H1 (cell line): ENCODE measurements at regions not wholly inside any gene's neighbourhood (a gene's known extent, or its start where the extent isn't known, plus 50 kb on each side); places are given as distances from the start of the nearest gene placed in this dataset.

Source experiments
- CTCF ChIA-PET: fragments of 300-600 bp; sonication (Branson Sonifier 250); formaldehyde crosslinking; loops from one replicate; lab custom pipeline; 2021; ENCODE audit not compliant: partially characterized antibody; lab: Charles Lee
- POLR2A ChIA-PET: fragments of 300-600 bp; sonication (Branson Sonifier 250); formaldehyde crosslinking; loops from one replicate; lab custom pipeline; 2021; ENCODE audit warnings: inconsistent platforms; ENCODE audit not compliant: partially characterized antibody; lab: Charles Lee
- DNase-seq, 2 experiments: peaks; one replicate each; pipeline versions ENCODE4 v3.0.0 to v3.0.0-alpha.2; 2010 to 2022; ENCODE audit warnings: low spot score in 2 of 2, low read depth in 1 of 2, mixed read lengths in 1 of 2
- FAIRE-seq: peaks from 2 replicates; lab custom pipeline; 2011; peaks lifted over from hg19 to GRCh38; lab: Jason Lieb, UNC
- H2AFZ ChIP-seq: 2 replicates; pipeline ENCODE4 v1.8.1; 2012; ENCODE audit warnings: low read length, inconsistent platforms
- H2AK5ac ChIP-seq: 2 replicates; pipeline ENCODE4 v1.6.1; 2013; ENCODE audit warnings: low read depth, low read length
- H2BK120ac ChIP-seq: replicated peaks from 2 replicates; pipeline ENCODE3; 2013; ENCODE audit warnings: low read depth, low read length, inconsistent platforms
- H2BK12ac ChIP-seq: 2 replicates; pipeline ENCODE4 v1.6.1; 2013; ENCODE audit warnings: low read depth, low read length
- H2BK15ac ChIP-seq: 2 replicates; pipeline ENCODE4 v1.6.1; 2013; ENCODE audit warnings: low read length
- H2BK20ac ChIP-seq: 2 replicates; pipeline ENCODE4 v1.6.1; 2013; ENCODE audit warnings: low read length
- H2BK5ac ChIP-seq: 2 replicates; pipeline ENCODE4 v1.6.1; 2013; ENCODE audit warnings: low read depth, low read length
- H3K14ac ChIP-seq: 2 replicates; pipeline ENCODE4 v1.6.1; 2013; ENCODE audit warnings: inconsistent platforms; ENCODE audit not compliant: insufficient read length
- H3K18ac ChIP-seq: 2 replicates; pipeline ENCODE4 v1.6.1; 2013; ENCODE audit warnings: low read length; ENCODE audit errors: extremely low read depth
- H3K23ac ChIP-seq: 2 replicates; pipeline ENCODE4 v1.6.1; 2013; ENCODE audit warnings: inconsistent platforms; ENCODE audit not compliant: insufficient read length
- H3K23me2 ChIP-seq: 2 replicates; pipeline ENCODE4 v1.6.1; 2013; ENCODE audit warnings: low read depth, low read length
- H3K27ac ChIP-seq: 2 replicates; pipeline ENCODE4 v1.6.1; 2011; ENCODE audit warnings: low read depth, low read length, inconsistent platforms
- H3K27me3 ChIP-seq, 4 experiments: replicated peaks in 1 of 4; 1 replicate in 1 of 4; 2 replicates in 3 of 4; pipeline versions ENCODE4 v1.6.1 to v1.8.1; 2011 to 2013; ENCODE audit warnings: low read length in 3 of 4, mild to moderate bottlenecking in 3 of 4, inconsistent platforms in 2 of 4, mixed read lengths in 2 of 4, moderate library complexity in 1 of 4; ENCODE audit not compliant: control insufficient read depth in 3 of 4, insufficient read depth in 3 of 4; ENCODE audit errors: extremely low read depth in 1 of 4
- H3K36me3 ChIP-seq, 4 experiments: 2 replicates each; pipeline versions ENCODE4 v1.6.1 to v1.8.1; 2011 to 2013; ENCODE audit warnings: mild to moderate bottlenecking in 4 of 4, low read length in 3 of 4, moderate library complexity in 2 of 4, control low read depth in 1 of 4, inconsistent platforms in 1 of 4; ENCODE audit not compliant: insufficient read depth in 4 of 4, control insufficient read depth in 2 of 4
- H3K4ac ChIP-seq: replicated peaks from 2 replicates; pipeline ENCODE3; 2013; ENCODE audit warnings: low read length, low read depth, mixed read lengths, inconsistent platforms; ENCODE audit not compliant: insufficient read length
- H3K4me1 ChIP-seq, 4 experiments: replicated peaks in 1 of 4; 1 replicate in 1 of 4; 2 replicates in 3 of 4; pipeline versions ENCODE4 v1.6.1 to v1.8.1; 2011 to 2013; ENCODE audit warnings: low read length in 3 of 4, inconsistent platforms in 2 of 4, mixed read lengths in 1 of 4; ENCODE audit not compliant: insufficient read depth in 4 of 4, control insufficient read depth in 3 of 4
- H3K4me2 ChIP-seq, 2 experiments: 2 replicates each; pipeline versions ENCODE4 v1.6.1 to v1.8.1; 2011 to 2013; ENCODE audit warnings: low read depth in 2 of 2, low read length in 2 of 2, control low read depth in 1 of 2, inconsistent platforms in 1 of 2, mild to moderate bottlenecking in 1 of 2; ENCODE audit not compliant: insufficient read depth in 1 of 2
- H3K4me3 ChIP-seq, 4 experiments: fragments of 200-600, 300-600 bp in 1 of 4; sonication (generic), shearing (Covaris generic), sonication (Bioruptor Twin) in 1 of 4; 2 replicates each; pipeline versions ENCODE4 v1.5.1 to v1.8.1; 2011 to 2016; ENCODE audit warnings: low read length in 4 of 4, low read depth in 3 of 4, control low read depth in 2 of 4, inconsistent platforms in 2 of 4, mild to moderate bottlenecking in 2 of 4, mixed read lengths in 1 of 4, moderate library complexity in 1 of 4; ENCODE audit not compliant: insufficient read depth in 2 of 4; ENCODE audit errors: extremely low read depth in 1 of 4
- H3K56ac ChIP-seq: replicated peaks from 2 replicates; pipeline ENCODE3; 2013; ENCODE audit warnings: low read depth, mild to moderate bottlenecking, mixed read lengths, low read length, inconsistent platforms; ENCODE audit not compliant: insufficient read length
- H3K79me1 ChIP-seq: 2 replicates; pipeline ENCODE4 v1.6.1; 2013; ENCODE audit warnings: low read depth, low read length, control low read depth
- H3K79me2 ChIP-seq, 2 experiments: 2 replicates each; pipeline versions ENCODE4 v1.6.1 to v1.8.1; 2012 to 2013; ENCODE audit warnings: low read length in 2 of 2, mild to moderate bottlenecking in 2 of 2, inconsistent platforms in 1 of 2; ENCODE audit not compliant: insufficient read depth in 2 of 2, control insufficient read depth in 1 of 2
- H3K9ac ChIP-seq, 4 experiments: replicated peaks in 1 of 4; 1 replicate in 1 of 4; 2 replicates in 3 of 4; pipeline versions ENCODE4 v1.6.1 to v1.8.1; 2011 to 2013; ENCODE audit warnings: low read depth in 3 of 4, low read length in 3 of 4, control low read depth in 2 of 4, mild to moderate bottlenecking in 2 of 4, moderate library complexity in 2 of 4, inconsistent platforms in 1 of 4; ENCODE audit errors: extremely low read depth in 1 of 4
- H3K9me3 ChIP-seq, 2 experiments: 2 replicates each; pipeline versions ENCODE4 v1.6.1 to v1.8.1; 2012 to 2013; ENCODE audit warnings: mild to moderate bottlenecking in 2 of 2, moderate library complexity in 2 of 2, control low read depth in 1 of 2, inconsistent platforms in 1 of 2, low read depth in 1 of 2, low read length in 1 of 2, mixed read lengths in 1 of 2; ENCODE audit not compliant: insufficient read depth in 2 of 2
- H4K20me1 ChIP-seq, 2 experiments: replicated peaks in 1 of 2; 2 replicates each; pipeline versions ENCODE3 to v1.8.1; 2011 to 2013; ENCODE audit warnings: inconsistent platforms in 2 of 2, low read length in 2 of 2, mild to moderate bottlenecking in 1 of 2; ENCODE audit not compliant: insufficient read depth in 2 of 2, control insufficient read depth in 1 of 2
- H4K5ac ChIP-seq: 2 replicates; pipeline ENCODE4 v1.6.1; 2013; ENCODE audit warnings: low read length, low read depth, mixed read lengths, inconsistent platforms; ENCODE audit not compliant: insufficient read length
- H4K8ac ChIP-seq: 2 replicates; pipeline ENCODE4 v1.8.0; 2013; ENCODE audit warnings: mild to moderate bottlenecking, moderate library complexity, low read length, inconsistent platforms; ENCODE audit not compliant: insufficient read depth; ENCODE audit errors: extremely low read depth
- H4K91ac ChIP-seq: replicated peaks from 2 replicates; pipeline ENCODE3; 2013; ENCODE audit warnings: low read length, mixed read lengths, inconsistent platforms; ENCODE audit not compliant: insufficient read length
- ASH2L ChIP-seq: fragments of 200-600, 300-600 bp; sonication (generic); IDR thresholded peaks from one replicate; pipeline ENCODE4 v1.7.1; 2017; ENCODE audit warnings: low read length
- CEBPB ChIP-seq: IDR thresholded peaks from 2 replicates; pipeline ENCODE4 v1.6.1; 2012; ENCODE audit warnings: low read depth, low read length
- JUND ChIP-seq: IDR thresholded peaks from 2 replicates; pipeline ENCODE4 v1.6.1; 2011; ENCODE audit warnings: mild to moderate bottlenecking, improper control_type of control experiment, low read length
- RAD21 ChIP-seq, 2 experiments: IDR thresholded peaks in 1 of 2; conservative IDR thresholded peaks in 1 of 2; 2 replicates each; pipeline ENCODE4 v1.6.1; 2011; ENCODE audit warnings: low read depth in 2 of 2, low read length in 2 of 2, improper control_type of control experiment in 1 of 2, inconsistent platforms in 1 of 2, mild to moderate bottlenecking in 1 of 2, moderate library complexity in 1 of 2
- RBBP5 ChIP-seq: IDR thresholded peaks from 2 replicates; pipeline ENCODE4 v1.7.1; 2012; ENCODE audit warnings: low read depth, mild to moderate bottlenecking, inconsistent platforms, low read length, moderate library complexity, borderline replicate concordance
- RXRA ChIP-seq: IDR thresholded peaks from 2 replicates; pipeline ENCODE4 v1.6.1; 2011; ENCODE audit warnings: low read depth, mild to moderate bottlenecking, low read length, moderate library complexity; ENCODE audit not compliant: insufficient read depth
- SIN3A ChIP-seq, 2 experiments: IDR thresholded peaks in 1 of 2; conservative IDR thresholded peaks in 1 of 2; 2 replicates each; pipeline ENCODE4 v1.6.1; 2011 to 2012; ENCODE audit warnings: low read length in 2 of 2, improper control_type of control experiment in 1 of 2, low read depth in 1 of 2, mild to moderate bottlenecking in 1 of 2
- SP2 ChIP-seq: IDR thresholded peaks from 2 replicates; pipeline ENCODE4 v1.6.1; 2012; ENCODE audit warnings: mild to moderate bottlenecking, low read length, inconsistent platforms
- TAF7 ChIP-seq: optimal IDR thresholded peaks from 2 replicates; pipeline ENCODE3; 2011; ENCODE audit warnings: low read depth, mild to moderate bottlenecking, inconsistent platforms, low read length, moderate library complexity, borderline replicate concordance
- USF2 ChIP-seq: IDR thresholded peaks from 2 replicates; pipeline ENCODE4 v1.6.1; 2011; ENCODE audit warnings: low read length, improper control_type of control experiment
- WGBS, 2 experiments: shearing (Covaris generic) in 1 of 2; methylation state at CpG; one replicate each; pipeline versions ENCODE4 v1.1.6 to v1.1.7; 2013 to 2015; ENCODE audit warnings: low lambda C conversion rate in 2 of 2, mixed read lengths in 2 of 2, inconsistent platforms in 1 of 2, low coverage in 1 of 2, missing lambda C conversion rate in 1 of 2; ENCODE audit not compliant: insufficient replicate concordance in 2 of 2, insufficient coverage in 1 of 2, insufficient read length in 1 of 2; ENCODE audit errors: extremely low coverage in 1 of 2, missing lambda C conversion rate in 1 of 2; 5-methylcytosine and 5-hydroxymethylcytosine counted together
- TF ChIP-seq, protein P1 (sequence below): IDR thresholded peaks from 2 replicates; pipeline ENCODE4 v1.6.1; 2012; ENCODE audit warnings: inconsistent platforms

DNA sequence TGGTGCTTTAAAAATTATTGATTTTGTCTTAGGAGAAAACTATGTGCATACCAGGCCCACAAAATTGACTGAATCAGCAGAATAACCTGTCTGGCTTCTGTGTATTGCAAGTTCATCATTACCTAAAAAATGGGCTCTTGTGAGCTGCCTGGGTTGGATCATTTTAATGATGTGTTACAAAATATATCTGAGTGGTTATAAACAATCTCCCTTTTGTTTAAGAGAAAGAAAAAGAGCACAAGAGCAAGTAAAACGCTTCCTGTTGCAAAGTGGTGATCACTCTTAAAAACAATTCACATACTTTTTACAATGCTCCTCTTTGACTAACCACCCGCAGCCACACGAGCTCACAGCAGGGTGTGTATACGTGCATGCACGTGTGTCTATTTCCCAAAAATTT is 335.1 kb downstream of the HDGFL1 start:
- Histone ChIP-seq H3K4ac (no peak overlapping the region), H3K9me3 (no peaks in the 10 kb centered on the region), H2BK5ac (no peak overlapping the region), H2AK5ac (no peak overlapping the region), H2BK15ac (no peak overlapping the region), H3K14ac (no peak overlapping the region), H3K27ac (no peak overlapping the region), H3K56ac (no peak overlapping the region), H3K18ac (no peak overlapping the region), H2BK20ac (no peak overlapping the region), H4K91ac (no peak overlapping the region), H3K79me1 (no peaks in the 10 kb centered on the region), H3K4me3 (no peak overlapping the region), H3K4me2 (no peak overlapping the region), H3K36me3 (no peaks in the 10 kb centered on the region), H4K20me1 (peaks cover 0 to 1% of the 10 kb centered on the region in 2 experiments), H2AFZ (no peak overlapping the region), H3K79me2 (no peaks in the 10 kb centered on the region), H4K5ac (no peak overlapping the region), H3K23me2 (peaks cover 2% of the 10 kb centered on the region; the same call in 1 of the 2 replicates), H2BK12ac (no peak overlapping the region), H3K9ac (no peak overlapping the region), H3K23ac (no peak overlapping the region), H3K27me3 (peaks cover 0 to under 1% (median 0%) of the 10 kb centered on the region in 4 experiments; a peak in 1 of 7 replicates), H4K8ac (no peak overlapping the region), H3K4me1 (no peaks in the 10 kb centered on the region), H2BK120ac (no peak overlapping the region)
- ChIA-PET POLR2A (no interaction called here), CTCF (no interaction called here)
- no peak for FAIRE-seq
- 47% methylated on average over 5 of the region's 5 CpGs; no CpG with 5 or more reads in 1 of the 2 experiments for WGBS, 2 experiments
- DNase-seq: no peak
- TF ChIP-seq SP2 (no peak), JUND (no peak), USF2 (no peak), RAD21 (IDR thresholded peaks at IDR 0.05 in 1 of 2, conservative IDR thresholded peaks at IDR 0.05 in 1 of 2; ENCODE audit: low read depth in 2 of 2, low read length in 2 of 2) (no peak), CEBPB (no peak), RBBP5 (no peak), SIN3A (conservative IDR thresholded peaks at IDR 0.05 in 1 of 2, IDR thresholded peaks at IDR 0.05 in 1 of 2; ENCODE audit: low read depth in 1 of 2, low read length in 2 of 2) (no peak), TAF7 (no peak), ASH2L (no peak), RXRA (no peak)
- TF ChIP-seq, protein P1, sequence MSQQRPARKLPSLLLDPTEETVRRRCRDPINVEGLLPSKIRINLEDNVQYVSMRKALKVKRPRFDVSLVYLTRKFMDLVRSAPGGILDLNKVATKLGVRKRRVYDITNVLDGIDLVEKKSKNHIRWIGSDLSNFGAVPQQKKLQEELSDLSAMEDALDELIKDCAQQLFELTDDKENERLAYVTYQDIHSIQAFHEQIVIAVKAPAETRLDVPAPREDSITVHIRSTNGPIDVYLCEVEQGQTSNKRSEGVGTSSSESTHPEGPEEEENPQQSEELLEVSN: no peak
